Epithelial cell of prostate (primary cell): ENCODE measurements at regions not wholly inside any gene's neighbourhood (a gene's known extent, or its start where the extent isn't known, plus 50 kb on each side); places are given as distances from the start of the nearest gene placed in this dataset.
"Not testable (repeated sequence)": the region's sequence is repeated elsewhere in the genome, so short reads cannot be mapped to it uniquely, and the experiment has no call there.

Experiments
- DNase-seq: peaks from one replicate; pipeline ENCODE4 v3.0.0-alpha.2; 2011; ENCODE audit warnings: low read depth, low spot score
- H3K27ac ChIP-seq: fragments of 450-650 bp; 2 replicates; pipeline ENCODE4 v1.5.1; 2017; ENCODE audit warnings: mild to moderate bottlenecking

- DNase-seq = no peak
- H3K27ac ChIP-seq = no peak overlapping the region
Observed at GRCh38 chr2:240252191-240252871, 111.9 kb upstream of the OTOS start.

GRCh38 chr2:240252872-240253511 is 112.5 kb upstream of the OTOS start:
- no peak for DNase-seq
- no peak overlapping the region for H3K27ac ChIP-seq

DNA sequence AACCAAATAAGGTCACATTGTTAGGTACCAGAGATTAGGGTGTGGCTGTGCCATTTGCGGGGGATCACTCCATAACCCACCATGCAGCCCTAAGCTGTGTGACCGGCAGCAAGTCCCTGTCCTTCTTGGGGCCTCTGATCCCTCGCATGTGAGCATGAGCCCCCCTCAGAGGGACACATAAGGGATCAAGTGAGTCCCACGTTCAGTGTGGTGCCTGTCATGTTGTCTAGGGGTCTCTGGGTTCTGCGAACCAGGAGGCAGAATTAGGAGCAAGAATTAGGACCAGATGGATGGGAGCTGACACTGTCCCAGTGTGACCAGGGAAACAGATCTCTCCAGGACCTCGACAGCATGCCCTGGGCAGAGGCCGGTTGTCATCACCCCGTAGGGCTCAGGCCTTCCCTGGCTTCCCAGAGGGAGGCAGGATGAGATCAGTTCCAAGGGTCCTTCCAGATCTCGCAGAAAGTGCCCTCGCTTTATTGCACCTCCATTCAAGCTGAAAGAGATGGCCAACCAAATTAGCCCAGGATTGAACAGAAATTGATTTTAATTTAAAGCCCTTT is 113.2 kb upstream of the OTOS start:
- DNase-seq = no peak
- H3K27ac ChIP-seq = no peak overlapping the region

- H3K27ac ChIP-seq = no peak overlapping the region
- DNase-seq = no peak
Observed at GRCh38 chr2:240254337-240255164, 114.1 kb upstream of the OTOS start.

DNA sequence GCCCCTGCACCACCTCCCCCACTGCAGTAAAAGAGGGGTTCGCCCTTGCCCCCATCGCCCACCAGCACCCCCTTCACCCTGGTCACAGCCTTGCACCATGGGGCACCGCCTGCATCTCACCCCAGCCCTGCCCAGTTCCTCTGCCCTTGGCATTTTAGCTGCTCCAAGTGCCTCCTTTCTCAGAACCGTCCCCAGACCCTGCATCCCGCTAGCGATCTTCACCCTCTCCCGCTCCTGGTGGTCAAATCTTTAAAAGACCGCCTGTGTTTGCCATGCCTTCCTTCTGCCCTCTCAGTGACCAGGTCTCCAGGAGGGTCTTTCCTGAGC is 114.7 kb upstream of the OTOS start:
- H3K27ac ChIP-seq = peak overlapping the region; percentile 73
- DNase-seq = no peak

DNA sequence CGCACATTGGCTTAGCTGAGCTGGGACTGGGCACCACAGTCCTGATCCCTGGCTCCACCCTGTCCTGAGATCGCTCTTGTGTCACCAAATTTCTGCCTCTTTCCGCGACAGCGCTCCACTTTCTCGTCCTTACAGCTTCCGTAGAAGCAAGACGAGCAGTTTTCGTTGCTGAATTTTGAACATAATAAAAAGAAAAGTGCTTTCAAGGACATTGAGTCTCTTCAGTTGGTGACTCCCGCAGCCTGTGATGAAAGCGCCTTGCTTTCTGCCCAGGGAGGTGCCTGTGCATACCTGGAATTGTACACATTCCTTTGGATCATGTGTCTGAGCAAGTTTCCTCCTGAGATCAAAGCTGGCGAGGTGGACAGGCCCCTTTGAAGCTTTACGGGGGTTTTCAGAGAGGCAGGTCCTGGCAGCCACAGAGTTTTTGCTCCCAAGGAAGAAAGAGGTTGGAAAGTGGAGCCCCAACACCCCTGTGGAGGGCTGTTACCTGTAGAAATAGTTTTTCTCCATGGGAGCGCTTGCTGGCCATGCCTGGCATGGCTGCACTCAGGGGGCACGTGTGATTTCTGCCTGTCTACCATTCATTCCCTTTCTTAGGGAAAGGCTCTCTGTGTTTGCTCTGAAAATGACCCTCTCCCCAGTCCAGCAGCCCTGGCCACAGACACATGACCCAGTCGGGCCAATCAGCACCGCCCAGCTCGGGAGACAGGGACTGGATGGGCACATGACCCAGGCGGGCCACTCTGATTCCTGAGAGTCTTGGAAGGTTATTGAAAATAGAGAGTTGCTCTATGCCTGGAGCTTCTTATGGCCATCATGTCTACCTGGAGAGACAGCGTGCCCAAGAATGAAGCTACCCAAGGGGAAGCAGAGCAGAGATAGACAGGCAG is 115.6 kb upstream of the OTOS start:
- H3K27ac ChIP-seq = peak overlapping the region; percentile 73
- no peak for DNase-seq

DNA sequence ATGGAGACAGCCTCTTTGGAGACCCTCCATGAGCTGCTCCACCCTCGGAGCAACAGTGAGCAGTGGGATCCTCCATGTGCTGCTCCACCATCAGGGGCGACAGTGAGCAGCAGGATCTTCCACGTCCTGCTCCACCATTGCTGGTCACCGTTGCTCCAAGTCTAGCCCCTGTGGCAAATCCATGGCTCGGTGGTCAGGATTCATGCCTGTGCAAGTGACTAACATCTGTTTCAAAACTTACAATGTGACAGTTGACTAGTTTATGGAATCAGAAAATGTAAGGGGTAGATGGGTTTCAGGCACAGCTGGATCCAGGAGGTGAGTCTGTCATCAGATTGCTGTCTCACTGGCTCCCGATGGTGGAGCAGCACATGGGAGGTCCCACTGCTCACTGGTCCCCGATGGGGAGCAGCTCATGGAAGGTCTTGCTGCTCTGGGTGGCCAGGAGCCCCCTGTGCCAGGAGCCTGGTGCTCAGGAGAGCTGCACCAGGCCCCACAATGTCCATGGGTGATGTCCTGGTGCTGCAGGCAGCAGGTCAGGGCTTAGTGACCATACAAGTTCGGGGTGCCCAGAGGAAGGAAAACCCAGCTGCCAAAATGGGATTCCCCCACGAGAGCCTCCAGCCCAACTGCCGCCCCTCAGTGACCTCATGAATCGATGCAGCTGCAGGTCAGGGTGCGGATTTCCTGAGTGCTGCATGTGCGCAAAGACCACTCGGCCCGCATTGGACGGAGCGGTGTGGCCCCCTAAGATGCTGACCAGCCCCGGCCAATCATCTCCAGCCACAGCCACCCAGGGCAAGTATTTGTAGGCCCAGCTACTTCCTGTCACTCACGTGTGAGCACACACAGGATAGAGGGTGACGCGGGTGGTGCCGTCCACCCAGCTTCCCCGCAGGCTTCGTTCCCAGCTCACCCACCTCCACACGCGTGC is 116.5 kb upstream of the OTOS start:
- no peak for DNase-seq
- peak overlapping the region; percentile 73 for H3K27ac ChIP-seq

GRCh38 chr2:240257940-240258580 is 117.6 kb upstream of the OTOS start:
- DNase-seq = no peak
- H3K27ac ChIP-seq = no peak overlapping the region

- no peak for DNase-seq
- no peak overlapping the region for H3K27ac ChIP-seq
Observed at GRCh38 chr2:240258685-240259084, 118.2 kb upstream of the OTOS start.

GRCh38 chr2:240259201-240259923 is 118.9 kb upstream of the OTOS start:
- H3K27ac ChIP-seq = no peak overlapping the region
- DNase-seq = no peak

DNA sequence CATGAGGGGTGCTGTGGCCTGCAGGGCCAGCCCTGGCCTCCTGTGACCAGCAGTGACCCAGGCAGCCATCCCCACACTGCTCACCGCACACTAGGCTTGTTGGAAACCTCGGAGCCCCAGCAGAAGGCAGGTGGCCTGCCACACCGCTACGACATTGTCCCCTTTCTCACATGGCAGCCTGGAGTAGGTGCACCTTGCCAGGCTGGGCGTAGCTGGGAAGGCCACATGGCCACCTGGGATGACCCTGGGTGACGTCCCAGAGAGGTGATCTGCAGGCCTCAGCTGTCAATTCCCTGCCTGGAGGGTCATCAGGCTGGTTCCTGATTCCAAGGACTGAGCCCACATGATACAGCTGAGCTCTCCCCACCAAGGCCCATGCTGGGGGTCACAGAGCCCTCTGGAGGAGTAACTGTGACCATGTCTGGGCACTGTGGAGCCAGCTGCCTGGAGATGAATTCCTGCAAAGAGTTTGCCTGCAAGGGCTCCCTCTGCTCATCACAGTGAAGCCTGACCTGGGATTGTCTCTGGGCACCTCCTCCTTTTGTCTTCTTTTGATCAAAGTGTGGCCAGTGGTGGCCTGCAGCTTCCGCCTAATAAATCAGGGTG is 119.6 kb upstream of the OTOS start:
- no peak for DNase-seq
- H3K27ac ChIP-seq = no peak overlapping the region

GRCh38 chr2:240260664-240261063 is 120.2 kb upstream of the OTOS start:
- H3K27ac ChIP-seq = no peak overlapping the region
- no peak for DNase-seq

DNA sequence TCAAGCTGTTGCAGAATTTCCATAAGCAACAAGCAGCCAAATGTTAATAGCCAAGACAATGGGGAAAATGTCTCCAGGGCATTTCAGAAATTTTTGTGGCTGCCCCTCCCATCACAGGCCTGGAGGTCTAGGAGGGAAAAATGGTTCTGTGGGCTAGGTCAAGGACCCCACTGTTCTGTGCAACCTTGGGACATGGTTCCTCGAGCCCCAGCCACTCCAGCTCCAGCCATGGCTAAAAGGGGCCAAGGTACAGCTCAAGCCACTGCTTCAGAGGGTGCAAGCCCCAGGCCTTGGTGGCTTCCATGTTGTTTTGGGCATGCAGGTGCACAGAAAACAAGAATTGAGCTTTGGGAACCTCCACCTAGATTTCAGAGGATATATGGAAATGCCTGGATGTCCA is 122.1 kb upstream of the OTOS start:
- DNase-seq, H3K27ac ChIP-seq: not testable (repeated sequence)

DNA sequence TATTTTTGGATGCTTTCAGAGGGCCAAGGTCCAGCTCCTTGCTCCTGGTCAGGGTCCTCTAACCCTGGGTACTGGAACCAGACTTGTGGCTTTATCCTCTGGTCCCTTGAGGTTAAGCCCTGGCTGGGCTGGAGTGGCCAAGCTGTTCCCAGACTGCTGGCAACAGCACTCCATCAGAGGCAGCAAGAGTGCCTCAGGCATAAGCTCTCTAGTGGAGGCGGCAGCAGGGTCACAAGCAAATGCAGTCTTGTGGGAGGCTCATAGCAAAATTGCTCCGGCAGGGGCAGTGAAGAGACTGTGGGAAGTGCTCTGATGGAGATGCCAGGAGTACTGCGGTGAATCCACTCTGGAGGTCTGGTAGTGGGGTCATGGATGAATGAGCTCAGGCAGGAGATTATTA is 128.9 kb upstream of the OTOS start:
- DNase-seq = no peak

DNA sequence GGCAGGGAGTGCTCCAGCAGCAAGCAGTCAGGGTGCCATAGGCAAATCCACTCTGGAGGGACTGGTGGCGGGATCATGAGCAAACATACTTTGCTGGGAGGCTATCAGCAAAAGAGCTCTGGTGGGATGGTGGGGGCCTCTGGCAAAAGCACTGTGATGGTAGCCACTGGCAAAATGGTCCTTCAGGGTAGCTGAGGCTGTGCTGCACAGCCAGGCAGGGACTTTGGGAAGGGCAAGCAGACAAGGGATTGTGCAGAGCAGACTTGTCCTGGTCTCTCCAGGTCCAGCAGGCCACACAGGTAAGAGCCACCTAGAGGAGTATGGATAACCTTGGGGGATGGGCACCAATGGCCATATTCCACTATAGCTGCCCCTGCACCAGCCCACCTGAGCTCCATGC is 129.4 kb upstream of the OTOS start:
- DNase-seq = no peak
- H3K27ac ChIP-seq = no peak overlapping the region

More for the DNA sequence above, 128.9 kb upstream of the OTOS start:
- H3K27ac ChIP-seq = no peak overlapping the region

DNA sequence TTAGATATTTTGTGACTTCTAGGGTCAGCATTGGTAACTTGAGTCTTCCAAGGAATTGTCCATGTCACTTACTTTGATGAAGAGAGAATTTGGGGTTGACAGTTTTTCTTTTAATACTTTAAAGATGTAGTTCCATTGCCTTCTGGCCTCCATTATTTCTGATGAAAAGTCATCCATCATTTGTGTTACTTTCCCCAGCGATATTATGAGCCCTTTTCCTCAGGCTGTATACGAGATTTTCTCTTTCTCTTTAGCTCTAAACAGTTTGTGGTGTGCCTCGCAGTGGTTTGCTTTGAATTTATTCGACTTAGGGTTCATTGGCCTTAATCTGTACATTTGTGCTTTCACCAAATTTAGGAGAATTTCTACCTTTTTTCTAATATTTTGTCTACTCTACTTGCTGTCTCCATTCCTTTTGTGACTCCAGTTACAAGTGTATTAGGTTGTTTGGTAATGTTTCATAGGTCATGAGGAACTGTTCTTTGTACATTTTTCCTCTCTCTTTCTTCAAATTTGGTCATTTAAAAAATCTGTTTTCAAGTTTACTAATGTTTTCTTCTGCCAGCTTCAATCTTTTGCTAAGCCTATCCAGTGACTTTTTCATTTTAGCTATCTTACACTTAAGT is 131.4 kb upstream of the OTOS start:
- no peak overlapping the region for H3K27ac ChIP-seq
- no peak for DNase-seq

DNA sequence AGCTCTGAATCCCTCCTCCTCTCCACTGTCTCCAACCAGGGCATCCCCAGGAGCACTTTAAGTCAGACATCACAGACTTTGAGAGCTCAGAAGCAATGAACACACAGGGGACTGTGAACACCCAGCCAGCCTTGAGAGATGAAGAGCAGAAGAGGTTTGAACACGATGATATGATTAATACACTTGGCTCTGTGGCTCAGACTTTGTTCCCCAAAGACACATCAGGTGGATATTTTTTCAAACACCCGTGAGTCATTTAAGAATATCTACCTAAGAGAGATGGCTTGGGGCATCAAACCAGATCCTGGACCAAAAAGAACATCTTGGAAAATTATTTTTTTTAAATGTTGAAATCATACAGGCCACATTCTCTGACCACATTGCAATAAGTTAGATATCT is 134.9 kb upstream of the OTOS start:
- no peak overlapping the region for H3K27ac ChIP-seq
- no peak for DNase-seq
